ENCODE measurements at regions not wholly inside any gene's neighbourhood (a gene's known extent, or its start where the extent isn't known, plus 50 kb on each side); places are given as distances from the start of the nearest gene placed in this dataset.
"Not testable (repeated sequence)": the region's sequence is repeated elsewhere in the genome, so short reads cannot be mapped to it uniquely, and the experiment has no call there.

GRCh38 chrX:63217549-63217948 lies 133.6 kb downstream of the SPIN4 start:
- DNase-seq (ENCODE audit: low read depth in 1 of 2, low spot score in 2 of 2); H3K9me3 ChIP-seq (replicated peaks); H3K4me1 ChIP-seq (replicated peaks); H3K36me3 ChIP-seq; H3K4me3 ChIP-seq; H3K27ac ChIP-seq; H3K27me3 ChIP-seq (replicated peaks): not testable (repeated sequence)

- not testable (repeated sequence) for H3K4me3 ChIP-seq; DNase-seq (ENCODE audit: low read depth in 1 of 2, low spot score in 2 of 2); H3K27me3 ChIP-seq (replicated peaks); H3K27ac ChIP-seq; H3K9me3 ChIP-seq (replicated peaks); H3K36me3 ChIP-seq; H3K4me1 ChIP-seq (replicated peaks)
These were observed 141.5 kb downstream of the SPIN4 start for GRCh38 chrX:63209645-63210044.

- not testable (repeated sequence) for H3K27me3 ChIP-seq (replicated peaks); DNase-seq (ENCODE audit: low read depth in 1 of 2, low spot score in 2 of 2); H3K36me3 ChIP-seq; H3K4me3 ChIP-seq; H3K27ac ChIP-seq; H3K4me1 ChIP-seq (replicated peaks); H3K9me3 ChIP-seq (replicated peaks)
These were observed 142.0 kb downstream of the SPIN4 start for GRCh38 chrX:63209128-63209527.

GRCh38 chrX:63204266-63205074 lies 146.7 kb downstream of the SPIN4 start:
- H3K9me3 ChIP-seq (replicated peaks); H3K27me3 ChIP-seq (replicated peaks); DNase-seq (ENCODE audit: low read depth in 1 of 2, low spot score in 2 of 2); H3K4me1 ChIP-seq (replicated peaks); H3K27ac ChIP-seq; H3K36me3 ChIP-seq; H3K4me3 ChIP-seq: not testable (repeated sequence)

- not testable (repeated sequence) for H3K27ac ChIP-seq; H3K9me3 ChIP-seq (replicated peaks); H3K36me3 ChIP-seq; DNase-seq (ENCODE audit: low read depth in 1 of 2, low spot score in 2 of 2); H3K4me3 ChIP-seq; H3K4me1 ChIP-seq (replicated peaks); H3K27me3 ChIP-seq (replicated peaks)
These were observed 149.1 kb downstream of the SPIN4 start for GRCh38 chrX:63201987-63202386.

GRCh38 chrX:63198693-63199092 lies 152.4 kb downstream of the SPIN4 start:
- not testable (repeated sequence) for H3K4me3 ChIP-seq; H3K9me3 ChIP-seq (replicated peaks); DNase-seq (ENCODE audit: low read depth in 1 of 2, low spot score in 2 of 2); H3K36me3 ChIP-seq; H3K27ac ChIP-seq; H3K4me1 ChIP-seq (replicated peaks); H3K27me3 ChIP-seq (replicated peaks)

- H3K27ac ChIP-seq; H3K27me3 ChIP-seq (replicated peaks); H3K9me3 ChIP-seq (replicated peaks); H3K4me1 ChIP-seq (replicated peaks); H3K4me3 ChIP-seq; DNase-seq (ENCODE audit: low read depth in 1 of 2, low spot score in 2 of 2); H3K36me3 ChIP-seq: not testable (repeated sequence)
These were observed 158.6 kb downstream of the SPIN4 start for GRCh38 chrX:63192366-63193041.

GRCh38 chrX:63186137-63186536 lies 165.0 kb downstream of the SPIN4 start:
- DNase-seq (ENCODE audit: low read depth in 1 of 2, low spot score in 2 of 2), result no peak
- Histone ChIP-seq H3K4me3 (no peak overlapping the region), H3K27ac (no peak overlapping the region), H3K27me3 (replicated peaks) (no peaks in the 10 kb centered on the region), H3K4me1 (replicated peaks) (no peaks in the 10 kb centered on the region), H3K36me3 (no peaks in the 10 kb centered on the region), H3K9me3 (replicated peaks) (no peaks in the 10 kb centered on the region)

- H3K36me3 ChIP-seq; H3K4me3 ChIP-seq; H3K27me3 ChIP-seq (replicated peaks); DNase-seq (ENCODE audit: low read depth in 1 of 2, low spot score in 2 of 2); H3K9me3 ChIP-seq (replicated peaks); H3K4me1 ChIP-seq (replicated peaks); H3K27ac ChIP-seq: not testable (repeated sequence)
These were observed 171.3 kb downstream of the SPIN4 start for GRCh38 chrX:63179852-63180251.

- not testable (repeated sequence) for H3K36me3 ChIP-seq; H3K27me3 ChIP-seq (replicated peaks); H3K4me3 ChIP-seq; H3K27ac ChIP-seq; H3K9me3 ChIP-seq (replicated peaks); H3K4me1 ChIP-seq (replicated peaks); DNase-seq (ENCODE audit: low read depth in 1 of 2, low spot score in 2 of 2)
These were observed 174.6 kb downstream of the SPIN4 start for GRCh38 chrX:63176578-63176977.

GRCh38 chrX:63173841-63174718 lies 177.1 kb downstream of the SPIN4 start:
- DNase-seq (ENCODE audit: low read depth in 1 of 2, low spot score in 2 of 2); H3K27ac ChIP-seq; H3K9me3 ChIP-seq (replicated peaks); H3K27me3 ChIP-seq (replicated peaks); H3K4me1 ChIP-seq (replicated peaks); H3K4me3 ChIP-seq; H3K36me3 ChIP-seq: not testable (repeated sequence)

- H3K4me3 ChIP-seq; H3K27me3 ChIP-seq (replicated peaks); H3K4me1 ChIP-seq (replicated peaks); H3K27ac ChIP-seq; H3K36me3 ChIP-seq; DNase-seq (ENCODE audit: low read depth in 1 of 2, low spot score in 2 of 2); H3K9me3 ChIP-seq (replicated peaks): not testable (repeated sequence)
These were observed 181.7 kb downstream of the SPIN4 start for GRCh38 chrX:63169416-63169815.

- H3K4me3 ChIP-seq; H3K36me3 ChIP-seq; H3K27ac ChIP-seq; H3K27me3 ChIP-seq (replicated peaks); H3K4me1 ChIP-seq (replicated peaks); H3K9me3 ChIP-seq (replicated peaks); DNase-seq (ENCODE audit: low read depth in 1 of 2, low spot score in 2 of 2): not testable (repeated sequence)
These were observed 182.2 kb downstream of the SPIN4 start for GRCh38 chrX:63168949-63169348.

GRCh38 chrX:63167002-63167401 lies 184.1 kb downstream of the SPIN4 start:
- H3K36me3 ChIP-seq; DNase-seq (ENCODE audit: low read depth in 1 of 2, low spot score in 2 of 2): not testable (repeated sequence)

More at GRCh38 chrX:63167002-63167401, 184.1 kb downstream of the SPIN4 start:
- H3K9me3 ChIP-seq (replicated peaks); H3K4me1 ChIP-seq (replicated peaks); H3K4me3 ChIP-seq; H3K27ac ChIP-seq; H3K27me3 ChIP-seq (replicated peaks): not testable (repeated sequence)

All from SJSA1 (cell line).